ENCODE measurements at regions not wholly inside any gene's neighbourhood (a gene's known extent, or its start where the extent isn't known, plus 50 kb on each side); places are given as distances from the start of the nearest gene placed in this dataset.
"Not testable (repeated sequence)": the region's sequence is repeated elsewhere in the genome, so short reads cannot be mapped to it uniquely, and the experiment has no call there.

DNA sequence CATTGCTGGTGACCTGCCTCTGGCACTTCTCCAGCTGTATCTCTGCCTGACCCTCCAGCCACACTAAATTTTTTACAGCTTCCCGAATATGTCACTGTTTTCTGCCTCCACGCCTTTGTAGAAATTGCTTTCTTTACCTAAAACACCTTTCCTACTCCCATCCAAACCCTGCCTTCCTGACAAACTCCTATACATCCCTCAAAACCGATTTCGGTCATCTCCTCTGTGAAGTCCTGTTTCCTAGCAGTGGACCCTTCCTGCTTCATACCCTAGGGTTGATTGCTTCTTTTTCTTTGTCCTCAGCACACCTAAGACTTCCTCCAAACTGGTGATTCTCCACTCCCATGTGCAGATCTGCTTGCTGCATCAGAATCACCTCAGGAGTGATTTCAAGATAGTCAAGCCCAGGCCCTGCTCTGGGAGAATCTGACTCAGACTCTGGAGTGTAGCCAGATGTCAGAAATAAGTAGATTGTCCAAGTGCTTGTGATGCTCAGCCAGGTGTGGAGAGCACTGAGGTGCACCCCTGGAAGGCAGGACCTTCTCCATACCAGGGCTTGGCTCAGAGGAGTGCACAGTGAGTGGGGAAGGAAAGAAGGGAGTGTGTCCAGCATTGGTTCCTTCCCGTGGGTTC lies 184.2 kb downstream of the COPRS start:
- no peak for DNase-seq

DNA sequence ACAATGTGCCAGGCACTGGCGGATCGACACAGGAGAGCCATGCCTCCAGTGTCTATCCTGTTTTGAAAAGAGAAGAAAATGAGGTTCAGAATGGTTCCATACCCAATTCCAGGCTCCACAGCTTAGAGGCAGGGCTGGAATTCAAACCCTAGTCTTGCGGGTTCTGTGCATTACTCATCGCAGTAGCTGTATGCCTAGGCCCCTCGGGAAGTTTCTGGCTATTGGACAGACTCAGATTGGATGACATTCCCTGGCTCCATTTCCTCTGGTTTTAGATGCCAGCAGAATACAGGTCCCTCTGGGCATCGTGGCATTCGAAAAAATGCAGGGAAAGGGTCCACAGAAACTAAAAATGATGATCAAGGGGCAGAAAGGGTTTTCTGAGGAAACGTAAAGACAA lies 184.7 kb downstream of the COPRS start:
- no peak for DNase-seq

DNA sequence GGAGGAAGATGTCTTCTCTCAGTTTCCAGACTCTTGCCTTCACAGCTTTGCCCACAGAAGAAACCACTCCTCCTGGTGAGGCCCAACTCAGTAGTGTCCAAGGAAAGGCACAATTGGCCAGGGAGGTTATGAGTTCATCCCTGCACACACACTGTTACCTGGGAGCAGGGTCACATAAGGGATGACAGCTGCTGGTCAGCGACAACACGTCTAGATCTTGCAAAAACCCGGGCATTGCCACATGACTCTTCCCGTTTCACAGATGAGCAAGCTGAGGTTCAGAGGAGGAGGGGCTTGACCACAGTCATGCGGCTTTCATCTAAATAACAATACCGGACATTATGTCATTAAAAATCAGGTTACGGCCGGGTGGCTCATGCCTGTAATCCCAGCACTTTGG lies 186.0 kb downstream of the COPRS start:
- no peak for DNase-seq

DNA sequence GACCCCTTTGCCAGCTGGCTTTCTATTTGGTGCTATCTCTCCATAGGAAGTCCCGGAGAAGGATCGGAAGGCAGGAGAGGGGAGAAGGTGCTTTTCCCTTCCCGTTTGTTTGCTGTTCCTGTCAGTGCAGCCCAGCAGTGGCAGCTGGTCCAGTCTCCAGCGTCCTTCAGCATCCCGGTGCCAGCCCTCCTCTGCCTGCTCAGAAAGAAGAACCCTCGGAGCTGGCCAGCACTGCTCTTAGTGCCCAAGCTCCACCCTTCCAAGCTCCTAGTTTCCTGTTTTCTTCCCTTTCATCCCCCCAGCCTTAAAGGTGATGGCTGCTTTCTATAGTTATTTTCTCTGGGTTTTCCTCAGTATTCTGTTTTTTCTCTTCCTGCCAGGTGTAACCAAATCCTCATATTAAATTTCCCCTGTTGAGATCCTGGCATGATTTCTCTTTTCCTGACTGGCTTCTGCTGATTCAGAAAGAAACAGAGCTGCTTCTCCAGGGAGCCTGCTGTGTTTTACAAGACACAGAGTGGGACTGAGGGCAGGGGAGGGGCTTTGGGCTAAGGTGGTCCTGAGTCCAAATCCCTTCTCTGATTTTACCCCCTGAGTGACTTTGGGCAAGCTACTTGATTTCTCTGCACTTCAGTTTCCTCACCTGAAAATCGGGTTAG lies 186.8 kb downstream of the COPRS start:
- DNase-seq = peak; percentile 10

DNA sequence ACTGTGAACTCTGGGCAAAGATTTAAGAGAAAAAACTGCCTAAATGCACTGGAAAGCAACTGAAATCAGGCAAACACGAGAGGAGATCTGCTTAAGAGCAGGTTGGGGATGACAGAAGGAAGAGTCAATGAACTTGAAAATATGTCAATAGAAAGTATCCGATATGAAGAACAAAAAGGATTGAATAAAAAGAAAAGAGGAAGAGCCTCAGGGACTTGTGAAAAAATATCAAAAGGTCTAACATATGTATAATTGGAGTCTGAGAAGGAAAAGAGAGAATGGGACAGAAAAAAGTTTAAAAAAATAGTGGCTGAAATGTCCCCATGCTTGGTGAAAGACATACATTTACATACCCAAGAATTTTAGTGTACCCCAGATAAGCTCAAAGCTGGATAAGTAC lies 195.5 kb downstream of the COPRS start:
- no peak for DNase-seq

DNA sequence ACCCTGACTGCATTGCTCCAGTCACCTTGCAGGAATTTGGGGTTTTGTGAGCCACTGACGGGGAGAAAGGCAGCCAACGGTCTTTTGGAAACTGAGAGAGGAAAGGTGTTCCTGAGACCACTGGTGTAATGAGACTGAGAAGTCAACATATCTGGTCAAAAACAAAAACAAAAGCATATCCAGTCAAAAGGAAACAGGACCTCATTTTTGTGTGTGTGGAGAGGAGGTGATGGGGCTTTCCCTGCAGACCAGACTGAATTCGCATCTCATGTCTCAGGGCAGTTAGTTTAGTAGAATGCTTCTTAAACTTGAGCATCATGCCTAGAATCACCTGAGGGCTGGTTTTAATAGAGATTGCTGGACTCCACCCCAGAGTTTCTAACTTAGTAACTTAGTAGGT lies 198.4 kb downstream of the COPRS start:
- no peak for DNase-seq

DNA sequence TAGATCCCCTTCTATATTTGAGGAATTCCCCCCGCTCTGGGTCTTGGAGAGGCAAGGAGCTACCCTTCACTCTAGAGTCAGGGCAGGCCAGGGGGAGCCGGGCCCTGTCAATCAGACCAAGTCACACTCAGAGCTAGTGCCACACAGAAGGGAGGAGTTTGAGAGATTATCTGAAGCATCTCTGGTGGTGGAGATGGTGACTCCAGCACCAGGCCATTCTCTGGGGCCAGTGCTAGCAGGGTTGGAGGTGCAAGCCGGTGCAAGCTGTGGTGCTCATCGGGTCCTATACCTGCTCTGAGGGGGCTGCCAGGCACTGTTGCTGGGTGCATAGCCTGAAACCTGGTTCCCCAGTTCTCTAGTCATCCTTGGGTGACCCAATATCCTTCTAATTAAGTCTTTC lies 201.2 kb downstream of the COPRS start:
- no peak for DNase-seq

DNA sequence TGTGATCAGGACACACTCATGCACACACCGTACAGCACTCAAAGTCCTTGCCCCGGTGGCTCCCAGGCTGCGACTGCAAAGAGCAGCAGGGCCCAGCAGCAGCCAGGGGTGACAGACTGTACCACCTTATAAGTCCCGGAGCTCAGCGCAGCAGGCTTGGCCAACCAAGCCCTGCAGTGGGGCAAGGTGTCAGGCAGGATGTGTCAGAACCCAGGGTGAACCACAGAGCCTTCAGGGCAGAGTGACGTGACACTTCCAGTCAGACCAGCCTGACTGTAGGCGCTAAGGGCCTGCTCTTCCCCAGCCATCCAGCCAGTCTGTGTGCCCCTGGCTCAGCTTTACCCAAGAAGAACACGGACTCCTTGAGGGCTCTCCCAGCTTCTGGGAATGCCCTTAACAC lies 204.1 kb downstream of the COPRS start:
- DNase-seq = no peak

DNA sequence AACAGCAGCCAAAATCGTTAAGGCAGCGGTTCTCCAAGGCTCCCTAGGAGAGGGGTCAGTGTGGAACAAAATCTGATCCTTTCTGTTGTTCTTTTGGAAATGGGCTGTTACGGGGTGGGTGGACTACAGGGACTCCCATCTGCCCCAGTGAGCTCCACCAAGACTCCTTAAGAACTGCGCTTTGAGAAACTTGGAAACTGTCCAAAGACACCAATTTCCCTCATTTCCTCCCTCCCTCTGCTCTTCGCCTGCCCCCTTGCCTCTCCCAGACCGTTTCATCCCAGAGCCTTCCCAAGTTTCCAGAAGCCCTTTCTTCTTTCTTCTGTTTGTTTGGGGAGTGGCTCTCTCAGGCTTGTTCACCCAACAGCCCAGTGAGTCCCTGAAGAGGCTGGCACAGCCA lies 205.4 kb downstream of the COPRS start:
- DNase-seq = no peak

DNA sequence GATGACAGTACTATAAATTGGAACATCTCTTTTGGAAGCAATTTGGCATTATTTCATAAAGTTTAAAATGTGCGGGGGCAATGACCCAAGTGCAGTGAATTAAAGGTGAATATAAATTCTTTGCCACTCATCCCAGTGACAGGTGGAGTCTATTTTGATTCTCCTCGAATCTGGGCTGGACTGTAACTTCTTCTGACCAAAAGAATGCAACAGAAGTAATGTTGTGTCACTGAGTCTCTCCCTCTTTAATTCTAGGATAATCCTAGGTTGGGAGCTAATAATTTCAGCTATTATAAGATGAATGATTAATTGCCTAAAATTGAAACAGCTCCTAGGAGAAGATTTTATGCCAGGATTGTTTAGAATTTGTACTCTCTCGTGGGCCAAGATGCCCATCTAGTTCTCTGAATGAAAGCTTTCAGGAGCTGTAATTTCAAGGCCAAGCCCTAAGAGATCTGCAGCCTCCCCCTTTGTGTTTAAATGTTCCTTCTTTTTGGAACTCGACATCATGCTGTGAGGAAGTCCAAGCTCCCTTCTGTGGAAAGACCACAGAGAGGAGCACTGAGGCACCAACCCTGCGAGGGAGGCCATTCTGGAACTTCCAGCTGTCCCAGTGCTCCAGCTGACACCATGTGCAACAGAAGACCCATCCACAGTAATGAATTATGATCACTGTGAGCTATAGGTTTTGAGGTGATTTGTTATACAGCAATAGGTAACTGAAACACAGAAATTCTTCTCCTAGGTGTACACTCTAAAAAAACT lies 208.1 kb downstream of the COPRS start:
- no peak for DNase-seq

DNA sequence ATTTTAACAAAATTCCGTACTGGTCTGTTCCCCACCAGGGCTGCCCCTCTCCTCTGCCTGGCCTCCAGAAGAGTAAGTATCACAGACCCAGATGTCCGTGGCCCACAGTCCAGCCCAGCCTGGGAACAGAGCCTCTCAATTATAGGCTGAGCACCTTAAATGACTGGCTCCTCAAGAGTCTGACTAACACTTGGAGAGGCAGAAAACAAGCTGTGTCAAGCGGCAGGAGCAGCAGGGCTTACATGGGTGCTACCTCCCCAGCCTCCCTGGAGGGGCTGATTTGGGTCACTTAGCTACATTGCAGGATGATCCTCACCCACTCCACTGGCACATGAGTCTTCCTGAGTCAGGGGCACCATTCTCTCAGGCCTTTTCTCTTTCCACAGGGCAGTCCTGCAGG lies 209.7 kb downstream of the COPRS start:
- no peak for DNase-seq

DNA sequence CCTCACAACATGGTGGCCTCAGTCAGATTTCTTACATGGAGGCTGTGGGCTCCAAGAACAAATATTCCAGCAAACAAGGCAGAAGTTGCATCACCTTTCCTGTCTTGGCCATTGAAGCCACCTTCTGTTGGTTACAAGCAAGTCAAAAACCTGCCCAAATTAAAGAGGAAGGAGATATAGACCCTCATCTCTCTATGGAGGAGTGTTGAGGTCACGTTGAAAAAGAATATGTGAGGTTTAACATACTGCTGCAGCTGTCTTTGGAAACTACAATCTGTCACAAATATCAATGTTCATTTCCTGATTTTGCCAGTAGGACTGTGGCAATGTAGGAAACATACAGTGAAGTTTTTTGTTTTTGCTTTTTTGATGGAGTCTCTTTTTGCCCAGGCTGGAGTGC lies 211.4 kb downstream of the COPRS start:
- no peak for DNase-seq

DNA sequence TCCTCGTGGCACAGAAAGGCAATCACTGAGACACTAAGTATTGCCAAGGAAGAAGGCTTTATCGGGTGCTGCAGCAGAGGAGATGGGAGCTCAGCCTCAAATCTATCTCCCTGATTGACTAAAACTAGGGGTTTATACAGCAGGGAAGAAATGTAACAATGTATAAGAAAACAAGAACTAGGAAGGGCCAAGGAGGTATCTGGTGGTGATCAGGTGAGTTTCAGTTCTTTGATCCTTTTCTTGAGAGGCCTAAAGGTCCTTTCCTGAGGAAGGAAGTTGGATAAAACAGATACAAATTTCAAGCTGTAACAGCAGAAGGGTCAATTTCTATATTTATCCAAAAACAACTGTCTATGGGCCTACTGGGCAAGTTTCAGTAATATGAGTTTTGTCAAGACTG lies 212.4 kb downstream of the COPRS start:
- no peak for DNase-seq

DNA sequence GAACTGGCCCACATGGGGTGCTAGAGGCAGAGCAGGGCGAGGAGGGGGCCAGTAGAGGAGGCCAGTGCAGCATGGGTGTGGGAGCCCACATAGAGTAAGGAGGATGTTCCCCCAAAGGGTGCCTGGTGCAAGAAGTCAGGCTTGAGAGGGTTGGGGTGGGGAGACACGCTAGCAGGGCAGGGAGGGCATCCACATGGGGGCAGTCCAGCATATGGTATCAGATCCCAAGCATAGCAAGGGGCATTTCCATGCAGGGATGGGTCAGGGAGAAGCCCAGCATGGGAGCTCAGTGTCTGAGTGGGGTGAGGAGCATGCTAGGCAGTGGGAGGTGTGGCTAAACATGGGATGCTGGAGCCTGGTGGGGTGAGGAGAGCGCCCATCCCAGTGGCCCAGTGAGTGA lies 213.7 kb downstream of the COPRS start:
- DNase-seq = no peak

DNA sequence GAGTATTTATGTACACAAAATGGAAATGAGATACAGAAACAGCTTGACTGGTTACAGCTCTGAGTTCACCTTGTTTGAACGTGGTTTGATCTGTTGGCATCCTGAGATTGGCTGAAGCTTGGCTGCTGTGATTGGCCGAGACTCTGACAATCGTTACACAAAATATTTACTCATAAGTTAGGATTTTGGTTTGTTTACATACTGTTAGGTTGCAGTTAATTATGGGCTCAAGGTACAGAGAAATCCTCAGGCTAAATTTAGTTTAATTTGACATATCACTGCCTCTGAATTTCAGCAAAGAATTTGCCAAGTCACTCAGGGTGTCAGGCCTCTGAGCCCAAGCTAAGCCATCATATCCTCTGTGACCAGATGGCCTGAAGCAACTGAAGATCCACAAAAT lies 227.3 kb downstream of the COPRS start:
- no peak for DNase-seq

DNA sequence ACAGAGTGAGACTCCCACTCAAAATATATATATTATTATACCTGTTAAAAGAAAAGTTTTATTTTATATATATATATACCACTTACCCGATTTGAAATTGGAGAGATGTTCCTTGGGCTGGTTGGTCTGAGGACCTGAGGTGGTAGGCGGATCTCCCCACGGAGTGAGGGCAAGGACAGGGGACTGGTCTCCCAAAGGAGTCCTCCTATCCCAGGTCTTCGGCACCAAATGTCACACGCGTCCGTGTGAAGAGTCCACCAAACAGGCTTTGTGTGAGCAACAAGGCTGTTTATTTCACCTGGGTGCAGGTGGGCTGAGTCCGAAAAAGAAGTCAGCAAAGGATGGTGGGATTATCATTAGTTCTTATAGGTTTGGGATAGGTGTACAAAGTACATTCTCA lies 228.2 kb downstream of the COPRS start:
- not testable (repeated sequence) for DNase-seq

DNA sequence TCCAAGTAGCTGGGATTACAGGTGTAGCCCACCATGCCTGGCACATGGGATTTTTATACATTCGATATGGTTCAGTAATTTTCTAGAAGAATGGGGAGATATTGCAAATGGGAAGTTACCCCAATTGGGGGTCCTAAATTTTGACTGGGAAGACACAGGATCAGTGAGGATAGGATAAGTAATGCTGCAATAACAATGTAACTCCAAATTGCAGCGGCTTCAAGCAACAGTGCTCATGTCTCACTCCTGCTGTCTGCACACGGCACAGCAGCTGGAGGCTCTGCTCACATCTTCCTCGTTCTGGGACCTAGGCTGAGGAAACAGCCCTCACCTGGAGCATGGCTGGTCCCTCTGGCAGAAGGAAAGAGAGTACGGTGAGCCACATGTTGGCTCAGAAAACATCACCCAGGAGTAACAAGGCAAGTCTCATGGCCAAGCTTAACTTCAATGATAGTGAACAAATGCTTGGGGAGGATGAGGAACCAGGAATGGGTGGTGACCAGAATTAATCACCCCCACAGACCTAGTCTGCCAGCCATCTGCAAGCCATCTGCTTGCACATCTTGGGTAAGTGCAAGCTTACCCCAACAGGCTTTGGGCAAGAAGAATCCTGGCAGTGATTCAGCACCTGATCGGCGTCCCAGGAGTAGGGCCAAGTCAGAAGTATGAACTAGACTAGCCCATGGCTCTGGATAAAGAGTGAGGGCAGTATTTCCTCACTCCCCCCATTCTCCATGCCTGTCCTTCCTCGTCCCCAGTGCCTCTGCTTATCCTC lies 229.2 kb downstream of the COPRS start:
- DNase-seq = no peak

DNA sequence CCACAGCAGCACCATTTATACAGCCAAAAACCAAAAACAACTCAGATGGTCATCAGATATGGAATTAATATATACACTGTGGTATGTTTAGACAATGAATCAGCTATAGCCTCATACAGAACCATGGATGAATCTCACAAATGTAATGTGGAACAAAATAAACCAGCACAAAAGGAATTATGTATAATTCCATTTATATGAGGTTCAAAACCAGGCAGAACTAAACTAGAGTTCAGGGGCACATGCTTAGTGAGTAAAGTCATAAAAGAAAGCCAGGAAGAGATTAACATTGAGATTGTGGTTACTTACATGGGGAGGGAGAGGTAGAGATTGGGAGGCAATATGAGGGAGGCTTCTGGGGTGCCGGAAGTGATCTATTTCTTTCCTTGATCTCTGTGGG lies 231.1 kb downstream of the COPRS start:
- DNase-seq = no peak

DNA sequence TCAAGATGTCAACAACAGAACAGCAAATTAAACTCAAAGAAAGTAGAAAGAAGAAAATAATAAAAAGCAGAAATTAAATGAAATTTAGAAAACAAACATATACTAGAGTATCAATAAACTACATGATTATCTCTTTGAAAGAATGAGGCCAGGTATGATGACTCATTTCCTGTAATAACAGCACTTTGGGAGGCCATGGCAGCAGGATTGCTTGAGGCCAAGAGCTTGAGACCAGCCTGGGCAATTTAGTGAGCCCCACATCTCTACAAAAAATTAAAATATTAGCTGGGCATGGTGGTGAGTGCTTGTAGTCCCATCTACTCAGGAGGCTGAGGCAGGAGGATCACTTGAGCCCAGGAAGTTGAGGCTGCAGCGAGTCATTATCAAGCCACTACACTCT lies 232.5 kb downstream of the RAB11FIP4 start:
- DNase-seq = no peak

DNA sequence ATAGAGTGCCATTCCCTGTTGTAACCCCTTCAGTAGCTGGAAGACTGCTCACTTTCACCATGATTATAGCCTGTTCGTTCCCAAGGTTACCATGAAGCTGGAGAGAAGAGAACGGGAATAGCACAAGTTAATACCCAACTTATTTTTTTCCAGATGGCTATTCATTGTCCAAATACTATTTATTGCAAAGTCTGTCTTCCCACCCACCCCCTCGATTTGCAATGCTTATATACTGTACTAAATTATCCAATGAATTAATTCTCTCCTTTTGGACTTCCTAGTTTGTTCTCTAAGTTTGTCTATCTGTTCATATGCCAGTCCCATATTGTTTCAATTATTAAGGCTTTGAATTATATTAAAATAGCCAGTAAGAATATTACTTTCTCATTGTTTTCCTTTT lies 231.0 kb downstream of the RAB11FIP4 start:
- DNase-seq = no peak

DNA sequence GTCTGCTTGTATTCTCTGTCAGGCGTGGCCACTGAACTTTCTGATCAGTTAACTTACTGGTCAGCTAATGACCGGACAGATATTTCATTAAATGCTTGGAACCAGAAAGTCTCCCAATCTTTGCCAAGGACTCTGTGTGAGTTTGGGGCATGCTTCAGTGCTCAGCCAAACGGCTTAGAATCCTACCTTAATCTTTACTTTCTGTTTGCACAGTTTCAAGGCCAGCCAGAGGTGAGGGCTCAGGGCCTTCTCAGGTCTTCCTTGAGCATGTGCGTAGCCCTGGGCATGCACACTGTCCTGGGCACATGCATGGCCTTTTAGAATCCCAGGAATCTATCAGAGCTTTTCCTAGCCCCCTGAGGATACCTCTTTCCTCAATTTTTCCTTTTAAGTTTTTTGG lies 230.1 kb downstream of the RAB11FIP4 start:
- DNase-seq = no peak

DNA sequence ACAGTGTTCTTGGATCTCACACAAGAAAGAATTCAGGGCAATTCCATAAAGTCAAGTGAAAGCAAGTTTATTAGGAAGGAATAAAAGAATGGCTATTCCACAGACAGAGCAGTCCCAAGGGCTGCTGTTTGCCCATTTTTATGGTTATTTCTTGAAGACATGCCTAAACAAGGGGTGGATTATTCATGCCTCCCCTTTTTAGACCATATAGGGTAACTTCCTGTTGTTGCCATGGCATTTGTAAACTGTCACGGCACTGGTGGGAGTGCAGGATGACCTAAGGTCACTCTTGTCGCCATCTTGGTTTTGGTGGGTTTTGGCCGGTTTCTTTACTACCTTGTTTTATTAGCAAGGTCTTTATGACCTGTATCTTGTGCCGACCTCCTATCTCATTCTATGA lies 219.6 kb downstream of the RAB11FIP4 start:
- DNase-seq = not testable (repeated sequence)
